ENCODE measurements at regions not wholly inside any gene's neighbourhood (a gene's known extent, or its start where the extent isn't known, plus 50 kb on each side); places are given as distances from the start of the nearest gene placed in this dataset.
"Not testable (repeated sequence)": the region's sequence is repeated elsewhere in the genome, so short reads cannot be mapped to it uniquely, and the experiment has no call there.

- in situ Hi-C loops (cut with HindIII; ENCODE audit: low sequenced_read_pairs) = no loop called here
- no peak for DNase-seq (ENCODE audit: low spot score)
Measured at GRCh38 chr1:47521034-47521881, 83.4 kb downstream of the FOXD2 start.

- no peak for DNase-seq (ENCODE audit: low spot score)
- in situ Hi-C loops (cut with HindIII; ENCODE audit: low sequenced_read_pairs) = no loop called here
Measured at GRCh38 chr1:47522935-47523834, 85.3 kb downstream of the FOXD2 start.

GRCh38 chr1:47523835-47524215, 86.0 kb downstream of the FOXD2 start:
- in situ Hi-C loops (cut with HindIII; ENCODE audit: low sequenced_read_pairs) = no loop called here
- DNase-seq (ENCODE audit: low spot score) = no peak

DNA sequence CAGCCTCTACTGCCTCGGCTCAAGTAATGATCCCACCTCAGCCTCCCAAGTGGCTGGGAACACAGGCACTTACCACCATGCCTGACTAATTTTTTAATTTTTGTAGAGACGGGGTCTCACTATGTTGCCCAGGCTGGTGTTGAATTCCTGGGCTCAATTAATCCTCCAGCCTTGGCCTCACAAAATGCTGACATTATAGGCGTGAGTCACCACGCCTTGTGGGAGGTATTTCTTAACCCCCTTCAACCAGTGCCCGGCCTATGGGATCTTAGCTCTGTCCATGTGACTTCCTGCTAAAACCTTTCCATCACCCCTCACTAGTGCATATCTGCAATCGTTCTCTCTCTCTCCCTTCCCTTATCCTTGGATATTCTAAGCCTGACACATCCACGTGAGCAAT, 86.4 kb downstream of the FOXD2 start:
- in situ Hi-C loops (cut with HindIII; ENCODE audit: low sequenced_read_pairs) = no loop called here
- DNase-seq (ENCODE audit: low spot score) = no peak

GRCh38 chr1:47527653-47528272, 89.9 kb downstream of the FOXD2 start:
- no peak for DNase-seq (ENCODE audit: low spot score)
- in situ Hi-C loops (cut with HindIII; ENCODE audit: low sequenced_read_pairs) = no loop called here

DNA sequence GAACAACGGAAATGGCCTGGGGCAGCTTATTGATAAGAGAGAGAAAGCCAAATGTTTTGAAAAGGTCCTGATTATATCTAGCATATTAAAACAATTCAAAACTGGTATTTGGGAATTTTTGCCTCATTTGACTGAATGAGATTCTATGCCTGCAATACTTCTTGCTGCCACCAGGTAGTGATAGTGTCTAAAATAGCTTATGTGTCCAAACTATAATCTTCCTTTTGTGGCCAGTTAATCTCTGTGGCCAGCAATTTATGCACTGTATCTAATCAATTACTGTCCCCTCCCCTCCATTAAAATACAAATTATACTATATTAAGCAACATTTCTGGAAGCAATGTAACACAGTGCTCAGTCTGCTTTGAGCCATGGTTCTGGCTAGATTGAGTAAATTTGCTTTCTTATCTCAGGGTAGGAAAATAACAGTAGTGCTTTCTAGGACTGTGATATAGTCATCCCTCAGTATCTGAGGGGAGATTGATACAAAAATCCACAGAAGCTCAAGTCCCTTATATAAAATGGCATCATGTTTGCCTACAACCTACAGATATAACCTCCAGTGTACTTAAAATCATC, 91.8 kb downstream of the FOXD2 start:
- no peak for DNase-seq (ENCODE audit: low spot score)
- in situ Hi-C loops (cut with HindIII; ENCODE audit: low sequenced_read_pairs) = no loop called here

DNA sequence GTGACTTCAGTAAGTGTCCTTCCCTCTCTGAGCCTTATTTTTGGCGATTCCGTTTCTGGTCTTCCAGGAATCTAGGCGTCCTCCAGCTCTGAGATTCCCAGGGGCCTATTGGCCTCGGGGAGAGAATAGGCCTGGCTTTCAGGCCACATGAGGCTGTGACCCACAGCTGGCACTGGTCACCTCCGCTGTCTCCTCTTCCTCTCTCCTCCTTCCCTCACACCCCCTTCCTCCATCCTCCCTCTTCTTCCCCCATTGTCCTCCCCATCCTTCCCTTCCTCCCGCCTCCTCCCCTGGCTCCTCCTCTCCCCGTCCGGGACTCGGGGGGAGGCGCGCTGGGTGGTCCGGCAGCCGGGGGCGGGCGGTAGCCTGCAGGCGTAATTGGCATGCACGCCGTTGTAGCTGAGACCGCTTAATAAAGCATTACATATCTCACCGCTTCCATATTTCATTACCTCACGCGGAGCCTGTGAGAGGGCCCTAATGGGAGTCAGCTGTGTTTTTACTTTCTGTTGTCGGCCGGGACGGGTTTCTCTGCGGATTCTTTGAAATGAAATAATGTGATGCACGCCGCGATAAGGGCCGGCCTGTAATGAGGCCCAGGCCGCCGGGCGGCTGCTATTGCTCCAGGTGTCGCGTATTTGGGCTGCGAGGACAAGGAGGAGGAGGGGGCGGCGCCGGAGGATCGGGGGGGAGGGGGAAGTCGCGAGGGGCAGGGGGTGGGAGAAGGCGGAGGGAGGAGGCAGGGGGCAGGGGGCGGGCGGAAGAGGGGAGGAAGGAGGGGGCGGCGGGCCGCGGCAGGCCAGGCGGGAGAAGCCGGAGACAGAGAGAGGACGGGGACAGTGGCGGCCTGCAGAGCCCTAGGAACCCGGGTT, 95.3 kb downstream of the FOXD2 start:
- no peak for DNase-seq (ENCODE audit: low spot score)
- in situ Hi-C loops (cut with HindIII; ENCODE audit: low sequenced_read_pairs) = no loop called here

DNA sequence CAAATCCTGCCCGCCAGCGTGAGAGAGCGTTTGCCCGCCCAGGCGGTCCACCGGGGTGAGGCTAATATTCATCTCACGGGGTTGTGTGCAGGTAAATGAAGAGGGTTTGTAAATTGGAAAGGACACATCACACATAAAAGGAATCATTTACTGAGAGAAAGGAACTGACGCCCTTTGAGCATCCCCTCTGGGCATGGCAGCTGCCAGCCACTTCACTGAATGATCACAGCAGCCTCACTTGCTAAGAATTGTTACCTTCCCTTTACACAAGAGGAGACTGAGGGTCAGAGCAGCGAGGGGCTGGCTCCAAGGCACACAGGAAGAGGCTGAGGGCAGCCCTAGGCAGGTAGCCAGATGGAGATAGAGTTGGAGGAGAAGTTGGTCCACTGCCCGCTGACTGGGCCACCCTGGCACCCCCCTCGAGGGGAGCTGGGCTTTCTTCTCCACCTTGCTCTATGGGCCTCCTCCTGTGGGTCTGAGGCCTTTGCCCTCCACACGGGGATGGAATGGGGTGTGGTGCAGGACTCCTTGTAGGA, 96.0 kb downstream of the FOXD2 start:
- in situ Hi-C loops (cut with HindIII; ENCODE audit: low sequenced_read_pairs) = no loop called here

DNA sequence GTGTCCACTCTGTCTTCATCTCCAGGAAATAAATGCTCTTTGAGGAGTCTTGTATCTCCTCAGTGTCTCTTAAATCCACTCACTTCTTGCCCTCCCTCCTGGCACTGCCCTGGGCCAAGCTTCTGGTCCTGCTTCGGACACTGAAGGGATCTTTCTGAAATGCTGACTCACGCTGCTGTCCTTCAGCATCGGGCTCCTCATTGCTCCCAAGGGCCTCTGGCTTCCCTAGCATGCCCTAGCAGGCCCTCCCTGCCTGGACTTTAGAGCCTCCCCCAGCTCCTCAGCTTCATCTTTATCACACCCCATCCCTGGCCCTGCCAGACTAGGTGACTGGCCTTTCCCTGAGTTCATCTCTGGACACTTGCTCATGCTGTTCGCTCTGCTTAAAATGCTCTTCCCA, 96.6 kb downstream of the FOXD2 start:
- in situ Hi-C loops (cut with HindIII; ENCODE audit: low sequenced_read_pairs) = no loop called here
- DNase-seq (ENCODE audit: low spot score) = no peak

More for the DNA sequence above, 96.0 kb downstream of the FOXD2 start:
- no peak for DNase-seq (ENCODE audit: low spot score)

- in situ Hi-C loops (cut with HindIII; ENCODE audit: low sequenced_read_pairs) = no loop called here
- DNase-seq (ENCODE audit: low spot score) = no peak
Measured at GRCh38 chr1:47536646-47537118, 98.8 kb downstream of the FOXD2 start.

GRCh38 chr1:47537268-47537667, 99.4 kb downstream of the FOXD2 start:
- in situ Hi-C loops (cut with HindIII; ENCODE audit: low sequenced_read_pairs) = no loop called here
- DNase-seq (ENCODE audit: low spot score) = no peak

DNA sequence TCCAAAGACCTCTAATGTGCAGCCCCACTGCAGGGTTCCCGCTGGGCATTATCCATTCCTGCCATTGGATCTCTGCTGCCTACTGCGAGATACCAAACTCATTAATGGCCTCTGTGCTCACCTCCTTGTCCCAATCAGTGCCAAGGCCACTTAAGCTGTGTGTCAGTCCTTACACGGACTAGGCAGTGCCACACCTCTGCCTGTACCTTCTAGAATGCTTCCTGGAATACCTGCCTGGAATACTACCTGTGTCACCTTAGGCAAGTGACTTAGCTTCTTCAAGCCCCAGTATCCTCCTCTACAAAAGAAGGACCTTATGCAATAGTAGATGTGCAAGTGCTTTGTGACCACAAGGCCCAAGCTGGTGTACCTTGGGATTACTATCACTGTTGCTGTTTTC, 100.1 kb downstream of the FOXD2 start:
- DNase-seq (ENCODE audit: low spot score) = no peak
- in situ Hi-C loops (cut with HindIII; ENCODE audit: low sequenced_read_pairs) = no loop called here

GRCh38 chr1:47538530-47538929, 100.7 kb downstream of the FOXD2 start:
- DNase-seq (ENCODE audit: low spot score); in situ Hi-C loops (cut with HindIII; ENCODE audit: low sequenced_read_pairs): not testable (repeated sequence)

- in situ Hi-C loops (cut with HindIII; ENCODE audit: low sequenced_read_pairs); DNase-seq (ENCODE audit: low spot score): not testable (repeated sequence)
Measured at GRCh38 chr1:47541705-47542104, 103.9 kb downstream of the FOXD2 start.

DNA sequence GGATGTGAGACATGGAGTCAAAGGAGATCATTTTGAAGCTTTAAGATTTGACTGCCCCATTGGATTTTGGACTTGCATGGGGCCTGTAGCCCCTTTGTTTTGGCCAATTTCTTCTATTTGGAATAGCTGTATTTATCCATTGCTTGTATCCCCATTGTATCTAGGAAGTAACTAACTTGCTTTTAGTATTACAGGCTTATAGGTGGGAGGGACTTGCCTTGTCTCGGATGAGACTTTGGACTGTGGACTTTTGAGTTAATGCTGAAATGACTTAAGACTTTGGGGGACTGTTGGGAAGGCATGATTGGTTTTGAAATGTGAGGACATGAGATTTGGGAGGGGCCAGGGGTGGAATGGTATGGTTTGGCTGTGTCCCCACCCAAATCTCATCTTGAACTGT, 105.2 kb downstream of the FOXD2 start:
- in situ Hi-C loops (cut with HindIII; ENCODE audit: low sequenced_read_pairs); DNase-seq (ENCODE audit: low spot score): not testable (repeated sequence)

GRCh38 chr1:47545912-47546483, 108.2 kb downstream of the FOXD2 start:
- DNase-seq (ENCODE audit: low spot score) = no peak
- in situ Hi-C loops (cut with HindIII; ENCODE audit: low sequenced_read_pairs) = no loop called here

DNA sequence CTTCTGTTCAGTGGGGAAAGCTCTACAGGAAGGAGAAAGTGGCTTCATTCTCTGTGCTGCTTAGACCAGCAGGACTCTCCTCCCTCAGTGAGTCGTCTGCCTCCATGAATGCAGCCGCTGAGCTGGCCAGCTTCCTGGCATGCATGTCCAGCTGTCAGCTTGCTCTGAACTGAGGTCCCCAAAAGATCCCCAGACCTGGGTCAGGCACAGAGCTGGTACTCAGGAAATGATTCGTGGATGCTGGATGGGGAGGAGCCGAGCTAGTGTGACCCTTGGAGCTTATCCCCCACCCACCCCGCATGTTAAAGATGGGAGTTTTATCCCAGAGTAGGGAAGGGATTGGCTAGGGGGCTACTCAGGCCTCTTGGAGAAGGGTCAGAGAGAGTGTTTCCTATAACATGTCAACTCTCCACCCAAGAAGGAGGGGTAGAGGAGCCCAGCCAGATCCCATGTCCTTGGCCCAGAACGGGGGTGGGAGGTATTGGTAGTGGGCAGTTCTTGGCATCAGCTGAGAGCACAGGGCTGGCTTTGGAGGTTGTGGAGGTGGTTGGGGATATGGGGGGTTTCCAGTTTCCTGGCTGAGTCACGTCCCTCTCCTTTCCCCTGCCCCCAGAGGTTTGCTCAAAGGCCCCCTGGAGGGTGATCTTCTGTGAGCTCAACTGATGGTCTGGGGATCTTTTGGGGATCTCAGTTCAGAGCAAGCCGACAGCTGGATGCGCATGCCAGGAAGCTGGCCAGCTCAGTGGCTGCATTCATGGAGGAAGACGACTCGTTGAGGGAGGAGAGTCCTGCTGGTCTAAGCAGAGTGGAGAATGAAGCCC, 110.1 kb downstream of the FOXD2 start:
- in situ Hi-C loops (cut with HindIII; ENCODE audit: low sequenced_read_pairs) = no loop called here
- no peak for DNase-seq (ENCODE audit: low spot score)
